H9 (cell line): ENCODE measurements at regions not wholly inside any gene's neighbourhood (a gene's known extent, or its start where the extent isn't known, plus 50 kb on each side); places are given as distances from the start of the nearest gene placed in this dataset.

Experiments used
- DNase-seq: peaks from one replicate; pipeline ENCODE4 v3.0.0-alpha.2; 2017
- H2AFZ ChIP-seq: one replicate; pipeline ENCODE4 v1.6.1; 2013; ENCODE audit warnings: mild to moderate bottlenecking, low read length, control low read depth, moderate library complexity
- H2AK5ac ChIP-seq: 2 replicates; pipeline ENCODE4 v1.6.1; 2013; ENCODE audit warnings: low read length, control low read depth, mixed read lengths; ENCODE audit not compliant: insufficient read length
- H2BK120ac ChIP-seq: one replicate; pipeline ENCODE4 v1.6.1; 2013; ENCODE audit warnings: low read depth, mild to moderate bottlenecking, low read length, control low read depth, inconsistent platforms; ENCODE audit not compliant: poor library complexity, severe bottlenecking
- H2BK12ac ChIP-seq: 2 replicates; pipeline ENCODE4 v1.6.1; 2013; ENCODE audit warnings: low read length, control low read depth, mixed read lengths, low read depth; ENCODE audit not compliant: insufficient read length
- H2BK15ac ChIP-seq: 2 replicates; pipeline ENCODE4 v1.6.1; 2013; ENCODE audit warnings: low read depth, low read length, control low read depth
- H2BK20ac ChIP-seq: one replicate; pipeline ENCODE4 v1.6.1; 2013; ENCODE audit warnings: low read depth, mild to moderate bottlenecking, low read length, control low read depth, inconsistent platforms; ENCODE audit not compliant: poor library complexity, severe bottlenecking
- H2BK5ac ChIP-seq: 2 replicates; pipeline ENCODE4 v1.6.1; 2013; ENCODE audit warnings: low read length, control low read depth, mixed read lengths; ENCODE audit not compliant: insufficient read length
- H3K14ac ChIP-seq: 2 replicates; pipeline ENCODE4 v1.6.1; 2013; ENCODE audit warnings: low read length, control low read depth; ENCODE audit not compliant: insufficient read depth
- H3K18ac ChIP-seq: 2 replicates; pipeline ENCODE4 v1.6.1; 2013; ENCODE audit warnings: low read depth, mild to moderate bottlenecking, mixed read lengths, low read length, control low read depth; ENCODE audit not compliant: insufficient read length
- H3K23ac ChIP-seq: 2 replicates; pipeline ENCODE4 v1.6.1; 2013; ENCODE audit warnings: low read length, control low read depth, mixed read lengths, low read depth; ENCODE audit not compliant: insufficient read length
- H3K23me2 ChIP-seq: 2 replicates; pipeline ENCODE4 v1.6.1; 2013; ENCODE audit warnings: low read depth, mild to moderate bottlenecking, mixed read lengths, low read length, control low read depth; ENCODE audit not compliant: insufficient read length, poor library complexity, severe bottlenecking
- H3K27ac ChIP-seq: 2 replicates; pipeline ENCODE4 v1.5.1; 2013; ENCODE audit warnings: low read length, control low read depth, mixed read lengths, low read depth; ENCODE audit not compliant: insufficient read length
- H3K27me3 ChIP-seq: 2 replicates; pipeline ENCODE4 v1.6.1; 2013; ENCODE audit warnings: low read length, control low read depth, inconsistent platforms; ENCODE audit not compliant: insufficient read depth
- H3K4ac ChIP-seq: 2 replicates; pipeline ENCODE4 v1.6.1; 2013; ENCODE audit warnings: low read depth, mild to moderate bottlenecking, control low read depth, inconsistent platforms, low read length, moderate library complexity
- H3K4me1 ChIP-seq: 2 replicates; pipeline ENCODE4 v1.6.1; 2013; ENCODE audit warnings: low read length, control low read depth, inconsistent platforms; ENCODE audit not compliant: insufficient read depth
- H3K4me2 ChIP-seq: 2 replicates; pipeline ENCODE4 v1.6.1; 2013; ENCODE audit warnings: low read length, control low read depth, mixed read lengths; ENCODE audit not compliant: insufficient read length, insufficient read depth
- H3K56ac ChIP-seq: 2 replicates; pipeline ENCODE4 v1.6.1; 2013; ENCODE audit warnings: low read depth, mild to moderate bottlenecking, mixed read lengths, low read length, control low read depth; ENCODE audit not compliant: insufficient read length
- H3K79me1 ChIP-seq: 2 replicates; pipeline ENCODE4 v1.6.1; 2013; ENCODE audit warnings: low read depth, mild to moderate bottlenecking, moderate library complexity, low read length, control low read depth, inconsistent platforms; ENCODE audit not compliant: insufficient read depth, poor library complexity, severe bottlenecking
- H3K79me2 ChIP-seq: 2 replicates; pipeline ENCODE4 v1.6.1; 2013; ENCODE audit warnings: low read length, control low read depth, inconsistent platforms; ENCODE audit not compliant: insufficient read depth
- H3K9ac ChIP-seq: 2 replicates; pipeline ENCODE4 v1.6.1; 2013; ENCODE audit warnings: low read length, control low read depth, mixed read lengths; ENCODE audit not compliant: insufficient read length; ENCODE audit errors: extremely low read depth
- H3K9me3 ChIP-seq: one replicate; pipeline ENCODE4 v1.6.1; 2013; ENCODE audit warnings: low read depth, low read length, inconsistent platforms; ENCODE audit not compliant: control insufficient read depth
- H3T11ph ChIP-seq: one replicate; pipeline ENCODE4 v1.6.1; 2013; ENCODE audit warnings: mild to moderate bottlenecking, low read length, control low read depth, inconsistent platforms
- H4K20me1 ChIP-seq: one replicate; pipeline ENCODE4 v1.6.1; 2013; ENCODE audit not compliant: control insufficient read depth, insufficient read length, insufficient read depth
- H4K5ac ChIP-seq: 2 replicates; pipeline ENCODE4 v1.6.1; 2013; ENCODE audit warnings: low read depth, mild to moderate bottlenecking, mixed read lengths, low read length, control low read depth; ENCODE audit not compliant: insufficient read length
- H4K8ac ChIP-seq: replicated peaks from 2 replicates; pipeline ENCODE4 v1.6.1; 2013; ENCODE audit warnings: low read length, control low read depth, mixed read lengths, low read depth; ENCODE audit not compliant: insufficient read length
- H4K91ac ChIP-seq: 2 replicates; pipeline ENCODE4 v1.6.1; 2013; ENCODE audit warnings: low read depth, mild to moderate bottlenecking, moderate library complexity, mixed read lengths, low read length, control low read depth; ENCODE audit not compliant: insufficient read length
- H3K27ac Mint-ChIP-seq, 3 experiments: 2 replicates in 2 of 3; 3 replicates in 1 of 3; pipeline ENCODE4 v1.8.0; 2020 to 2021; ENCODE audit warnings: mixed read lengths in 3 of 3, mild to moderate bottlenecking in 1 of 3, moderate library complexity in 1 of 3
- H3K27me3 Mint-ChIP-seq: 2 replicates; pipeline ENCODE4 v1.8.0; 2021; ENCODE audit warnings: low read depth, mild to moderate bottlenecking, moderate library complexity, mixed read lengths
- H3K36me3 Mint-ChIP-seq, 3 experiments: 2 replicates in 2 of 3; 3 replicates in 1 of 3; pipeline ENCODE4 v1.8.0; 2020 to 2021; ENCODE audit warnings: low read depth in 3 of 3, mixed read lengths in 3 of 3; ENCODE audit not compliant: insufficient read depth in 1 of 3
- H3K4me1 Mint-ChIP-seq, 2 experiments: 2 replicates each; pipeline ENCODE4 v1.8.0; 2020; ENCODE audit warnings: mixed read lengths in 2 of 2
- H3K4me3 Mint-ChIP-seq, 2 experiments: 2 replicates in 1 of 2; 3 replicates in 1 of 2; pipeline ENCODE4 v1.8.0; 2020 to 2021; ENCODE audit warnings: mild to moderate bottlenecking in 2 of 2, mixed read lengths in 2 of 2, moderate library complexity in 1 of 2
- H3K9me3 Mint-ChIP-seq, 2 experiments: 2 replicates in 1 of 2; 3 replicates in 1 of 2; pipeline ENCODE4 v1.8.0; 2020; ENCODE audit warnings: mild to moderate bottlenecking in 2 of 2, mixed read lengths in 2 of 2, moderate library complexity in 1 of 2
- CTCF ChIP-seq: fragments of 200-600 bp; sonication (generic); conservative IDR thresholded peaks from 3 replicates; pipeline ENCODE4 v1.8.0; 2021; ENCODE audit warnings: antibody characterized with exemption, mild to moderate bottlenecking
- WGBS: extraction: QIAGEN DNeasy Blood & Tissue Kit; methylation state at CpG from one replicate; pipeline ENCODE4 v1.1.7; 2013; ENCODE audit warnings: missing lambda C conversion rate, low lambda C conversion rate, mixed read lengths; ENCODE audit not compliant: insufficient read length; ENCODE audit errors: extremely low coverage; 5-methylcytosine and 5-hydroxymethylcytosine counted together

DNA sequence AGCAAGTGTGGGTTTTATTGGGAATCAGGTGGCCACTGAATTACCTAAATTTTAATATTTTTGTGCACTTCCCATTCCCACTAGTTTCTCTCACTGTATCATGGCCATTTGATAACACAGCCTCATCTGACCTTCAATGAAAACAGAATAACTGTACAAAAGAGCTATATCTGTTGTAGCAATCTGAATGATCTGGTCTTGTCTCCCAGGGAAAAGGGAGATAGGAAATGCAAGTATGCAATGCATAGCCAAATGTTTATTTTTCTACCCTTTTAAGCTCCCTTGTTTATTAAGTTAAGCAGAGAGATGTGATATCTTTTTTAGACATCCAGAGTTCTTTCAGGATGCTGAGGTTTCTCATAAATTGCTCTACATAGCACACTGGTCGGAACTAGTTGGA is 288.3 kb upstream of the CLINT1 start:
- Histone ChIP-seq H3K79me2 (no peaks in the 10 kb centered on the region), H3K9me3 (no peaks in the 10 kb centered on the region), H3K18ac (no peak overlapping the region), H2BK12ac (no peak overlapping the region), H3K4me1 (no peaks in the 10 kb centered on the region), H3K4me2 (no peak overlapping the region), H3K14ac (no peak overlapping the region), H4K20me1 (no peaks in the 10 kb centered on the region), H3K23ac (no peak overlapping the region), H4K5ac (no peak overlapping the region), H3K79me1 (no peaks in the 10 kb centered on the region), H2BK120ac (no peak overlapping the region), H3K27ac (no peak overlapping the region), H3K27me3 (no peaks in the 10 kb centered on the region), H4K91ac (no peak overlapping the region), H2AK5ac (no peak overlapping the region), H3T11ph (no peak overlapping the region), H2BK5ac (no peak overlapping the region), H2BK15ac (no peak overlapping the region), H3K9ac (no peak overlapping the region), H3K4ac (no peak overlapping the region), H3K23me2 (no peaks in the 10 kb centered on the region), H2BK20ac (no peak overlapping the region), H2AFZ (no peak overlapping the region), H4K8ac (no peak overlapping the region), H3K56ac (no peak overlapping the region)
- Mint-ChIP-seq H3K27me3 (no peaks in the 10 kb centered on the region; the same call in 1 of the 2 replicates), H3K4me3 (no peak overlapping the region), H3K4me1 (no peaks in the 10 kb centered on the region), H3K36me3 (no peaks in the 10 kb centered on the region), H3K9me3 (no peaks in the 10 kb centered on the region), H3K27ac (no peak overlapping the region)
- WGBS: no CpG with 5 or more reads among the region's 1 CpG
- no peak for DNase-seq
- no peak for TF ChIP-seq CTCF
